NCI-H1694 (cell line): ENCODE measurements at regions not wholly inside any gene's neighbourhood (a gene's known extent, or its start where the extent isn't known, plus 50 kb on each side); places are given as distances from the start of the nearest gene placed in this dataset.
"Not testable (repeated sequence)": the region's sequence is repeated elsewhere in the genome, so short reads cannot be mapped to it uniquely, and the experiment has no call there.

ENCODE experiments used
- DNase-seq: peaks from one replicate; lab custom pipeline; 2025; lab: John Stamatoyannopoulos, UW

- no peak for DNase-seq
Measured at GRCh38 chr5:174555726-174556125, 168.7 kb upstream of the MSX2 start.

GRCh38 chr5:174556756-174557155, 167.6 kb upstream of the MSX2 start:
- no peak for DNase-seq

- DNase-seq, result no peak
Measured at GRCh38 chr5:174558190-174558589, 166.2 kb upstream of the MSX2 start.

- no peak for DNase-seq
Measured at GRCh38 chr5:174559141-174559540, 165.2 kb upstream of the MSX2 start.

GRCh38 chr5:174559566-174560090, 164.8 kb upstream of the MSX2 start:
- no peak for DNase-seq

GRCh38 chr5:174560861-174561260, 163.5 kb upstream of the MSX2 start:
- DNase-seq, result no peak

GRCh38 chr5:174563040-174563439, 161.3 kb upstream of the MSX2 start:
- DNase-seq, result not testable (repeated sequence)

GRCh38 chr5:174563899-174564298, 160.5 kb upstream of the MSX2 start:
- DNase-seq, result no peak

- DNase-seq, result no peak
Measured at GRCh38 chr5:174567506-174568141, 156.8 kb upstream of the MSX2 start.

GRCh38 chr5:174570662-174571061, 153.7 kb upstream of the MSX2 start:
- DNase-seq, result no peak

- DNase-seq, result no peak
Measured at GRCh38 chr5:174571662-174572397, 152.6 kb upstream of the MSX2 start.

- DNase-seq, result no peak
Measured at GRCh38 chr5:174572591-174572990, 151.8 kb upstream of the MSX2 start.

GRCh38 chr5:174573221-174573994, 151.0 kb upstream of the MSX2 start:
- no peak for DNase-seq

GRCh38 chr5:174575043-174575442, 149.3 kb upstream of the MSX2 start:
- no peak for DNase-seq

- no peak for DNase-seq
Measured at GRCh38 chr5:174576042-174576441, 148.3 kb upstream of the MSX2 start.

- no peak for DNase-seq
Measured at GRCh38 chr5:174581479-174581878, 142.9 kb upstream of the MSX2 start.

- DNase-seq, result no peak
Measured at GRCh38 chr5:174581894-174582293, 142.5 kb upstream of the MSX2 start.

GRCh38 chr5:174583071-174583470, 141.3 kb upstream of the MSX2 start:
- DNase-seq, result no peak

GRCh38 chr5:174585472-174585871, 138.9 kb upstream of the MSX2 start:
- no peak for DNase-seq

- DNase-seq, result not testable (repeated sequence)
Measured at GRCh38 chr5:174586163-174586562, 138.2 kb upstream of the MSX2 start.

GRCh38 chr5:174589011-174589410, 135.4 kb upstream of the MSX2 start:
- no peak for DNase-seq

GRCh38 chr5:174589599-174589998, 134.8 kb upstream of the MSX2 start:
- DNase-seq, result no peak

- no peak for DNase-seq
Measured at GRCh38 chr5:174590820-174591219, 133.6 kb upstream of the MSX2 start.
